GM18907 (cell line): ENCODE measurements at regions not wholly inside any gene's neighbourhood (a gene's known extent, or its start where the extent isn't known, plus 50 kb on each side); places are given as distances from the start of the nearest gene placed in this dataset.

ENCODE experiments used
- ATAC-seq: cut with Tn5 transposase; IDR thresholded peaks from one replicate; pipeline ENCODE4 v1.9.1; 2021; ENCODE audit warnings: mild to moderate bottlenecking, moderate library complexity; ENCODE audit not compliant: unreplicated experiment

- no peak for ATAC-seq
These were observed 161.1 kb upstream of the EPHA7 start for GRCh38 chr6:93580446-93580845.

- ATAC-seq, result no peak
These were observed 156.3 kb upstream of the EPHA7 start for GRCh38 chr6:93575495-93576267.

GRCh38 chr6:93574299-93574698 lies 154.9 kb upstream of the EPHA7 start:
- no peak for ATAC-seq

GRCh38 chr6:93571346-93571745 lies 152.0 kb upstream of the EPHA7 start:
- ATAC-seq, result no peak

GRCh38 chr6:93568169-93568568 lies 148.8 kb upstream of the EPHA7 start:
- ATAC-seq, result no peak

GRCh38 chr6:93567164-93567563 lies 147.8 kb upstream of the EPHA7 start:
- no peak for ATAC-seq

- ATAC-seq, result no peak
These were observed 146.9 kb upstream of the EPHA7 start for GRCh38 chr6:93566285-93566684.

- no peak for ATAC-seq
These were observed 143.2 kb upstream of the EPHA7 start for GRCh38 chr6:93562582-93562981.

GRCh38 chr6:93555292-93555691 lies 135.9 kb upstream of the EPHA7 start:
- ATAC-seq, result no peak

- ATAC-seq, result no peak
These were observed 134.7 kb upstream of the EPHA7 start for GRCh38 chr6:93554018-93554417.

GRCh38 chr6:93550551-93551276 lies 131.4 kb upstream of the EPHA7 start:
- ATAC-seq, result no peak

GRCh38 chr6:93549868-93550267 lies 130.5 kb upstream of the EPHA7 start:
- ATAC-seq, result no peak

- ATAC-seq, result no peak
These were observed 105.5 kb upstream of the EPHA7 start for GRCh38 chr6:93524671-93525451.

- no peak for ATAC-seq
These were observed 104.0 kb upstream of the EPHA7 start for GRCh38 chr6:93523365-93523764.

- no peak for ATAC-seq
These were observed 97.1 kb upstream of the EPHA7 start for GRCh38 chr6:93516441-93516840.

GRCh38 chr6:93515736-93516135 lies 96.4 kb upstream of the EPHA7 start:
- no peak for ATAC-seq

GRCh38 chr6:93498713-93499112 lies 79.4 kb upstream of the EPHA7 start:
- no peak for ATAC-seq

- no peak for ATAC-seq
These were observed 77.2 kb upstream of the EPHA7 start for GRCh38 chr6:93496548-93496947.

GRCh38 chr6:93494057-93494456 lies 74.7 kb upstream of the EPHA7 start:
- ATAC-seq, result no peak

- no peak for ATAC-seq
These were observed 55.4 kb upstream of the EPHA7 start for GRCh38 chr6:93474733-93475179.

- ATAC-seq, result no peak
These were observed 51.9 kb upstream of the EPHA7 start for GRCh38 chr6:93471281-93471680.
